ENCODE measurements at regions not wholly inside any gene's neighbourhood (a gene's known extent, or its start where the extent isn't known, plus 50 kb on each side); places are given as distances from the start of the nearest gene placed in this dataset.

- Histone ChIP-seq H3K36me3 (ENCODE audit: control insufficient read depth in 2 of 2, insufficient read depth in 2 of 2, low read length in 1 of 2) (no peaks in the 10 kb centered on the region), H3K27ac (ENCODE audit: low read depth in 2 of 2, low read length in 1 of 2) (no peak overlapping the region), H3K9me3 (ENCODE audit: control insufficient read depth in 2 of 2, insufficient read depth in 1 of 2, low read depth in 1 of 2, low read length in 1 of 2) (no peaks in the 10 kb centered on the region), H3K4me1 (ENCODE audit: control insufficient read depth in 2 of 2, insufficient read depth in 2 of 2, low read length in 1 of 2) (no peaks in the 10 kb centered on the region), H3K27me3 (ENCODE audit: control insufficient read depth in 1 of 2, insufficient read depth in 2 of 2, low read length in 2 of 2) (no peaks in the 10 kb centered on the region), H3K4me3 (ENCODE audit: low read depth in 1 of 2, low read length in 2 of 2) (no peak overlapping the region)
- 74 to 80% methylated on average over 1 of the region's 1 CpG for WGBS, 2 donors
Measured at GRCh38 chr5:160957312-160957861, 105.4 kb upstream of the ATP10B start.

- H3K4me3 ChIP-seq (ENCODE audit: low read depth in 1 of 2, low read length in 2 of 2): no peak overlapping the region
- no peaks in the 10 kb centered on the region for H3K36me3 ChIP-seq (ENCODE audit: control insufficient read depth in 2 of 2, insufficient read depth in 2 of 2, low read length in 1 of 2)
- WGBS, 2 donors: 72 to 87% methylated on average over 1 of the region's 1 CpG
- H3K4me1 ChIP-seq (ENCODE audit: control insufficient read depth in 2 of 2, insufficient read depth in 2 of 2, low read length in 1 of 2): no peaks in the 10 kb centered on the region
- no peak overlapping the region for H3K27ac ChIP-seq (ENCODE audit: low read depth in 2 of 2, low read length in 1 of 2)
- H3K27me3 ChIP-seq (ENCODE audit: control insufficient read depth in 1 of 2, insufficient read depth in 2 of 2, low read length in 2 of 2): no peaks in the 10 kb centered on the region
- no peaks in the 10 kb centered on the region for H3K9me3 ChIP-seq (ENCODE audit: control insufficient read depth in 2 of 2, insufficient read depth in 1 of 2, low read depth in 1 of 2, low read length in 1 of 2)
Measured at GRCh38 chr5:160956051-160956450, 104.0 kb upstream of the ATP10B start.

DNA sequence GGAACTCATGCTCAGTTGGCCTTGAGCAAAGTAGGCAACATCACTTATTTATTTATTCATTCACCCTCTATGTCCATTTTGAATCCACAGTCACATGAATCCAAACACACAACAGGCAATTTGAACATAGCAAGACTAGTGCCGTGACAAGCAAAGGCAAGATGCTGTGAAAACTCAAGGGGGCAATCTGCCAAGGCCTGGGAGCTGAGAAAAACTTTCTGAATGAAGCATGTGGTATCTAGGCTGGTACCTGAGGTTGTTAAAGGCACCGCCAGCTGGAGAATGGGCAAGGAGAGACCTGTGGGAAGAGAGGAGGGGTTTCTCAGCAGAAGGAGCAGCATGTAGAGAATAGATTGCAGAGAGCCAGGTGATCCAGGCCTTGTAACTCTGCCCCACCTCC, 98.3 kb upstream of the ATP10B start:
- WGBS, 2 donors: 45 to 48% methylated on average over 2 of the region's 2 CpGs
- Histone ChIP-seq H3K9me3 (ENCODE audit: control insufficient read depth in 2 of 2, insufficient read depth in 1 of 2, low read depth in 1 of 2, low read length in 1 of 2) (no peaks in the 10 kb centered on the region), H3K36me3 (ENCODE audit: control insufficient read depth in 2 of 2, insufficient read depth in 2 of 2, low read length in 1 of 2) (no peaks in the 10 kb centered on the region), H3K27ac (ENCODE audit: low read depth in 2 of 2, low read length in 1 of 2) (no peak overlapping the region), H3K4me1 (ENCODE audit: control insufficient read depth in 2 of 2, insufficient read depth in 2 of 2, low read length in 1 of 2) (no peaks in the 10 kb centered on the region), H3K27me3 (ENCODE audit: control insufficient read depth in 1 of 2, insufficient read depth in 2 of 2, low read length in 2 of 2) (no peaks in the 10 kb centered on the region), H3K4me3 (ENCODE audit: low read depth in 1 of 2, low read length in 2 of 2) (no peak overlapping the region)

GRCh38 chr5:160940725-160941124, 88.7 kb upstream of the ATP10B start:
- H3K27ac ChIP-seq (ENCODE audit: low read depth in 2 of 2, low read length in 1 of 2): no peak overlapping the region
- H3K9me3 ChIP-seq (ENCODE audit: control insufficient read depth in 2 of 2, insufficient read depth in 1 of 2, low read depth in 1 of 2, low read length in 1 of 2): no peaks in the 10 kb centered on the region
- 86 to 89% methylated on average over 5 of the region's 5 CpGs for WGBS, 2 donors
- H3K27me3 ChIP-seq (ENCODE audit: control insufficient read depth in 1 of 2, insufficient read depth in 2 of 2, low read length in 2 of 2): no peaks in the 10 kb centered on the region
- no peaks in the 10 kb centered on the region for H3K36me3 ChIP-seq (ENCODE audit: control insufficient read depth in 2 of 2, insufficient read depth in 2 of 2, low read length in 1 of 2)
- H3K4me1 ChIP-seq (ENCODE audit: control insufficient read depth in 2 of 2, insufficient read depth in 2 of 2, low read length in 1 of 2): peaks cover 0 to 6% of the 10 kb centered on the region in 2 donors
- no peak overlapping the region for H3K4me3 ChIP-seq (ENCODE audit: low read depth in 1 of 2, low read length in 2 of 2)

GRCh38 chr5:160938532-160938931, 86.5 kb upstream of the ATP10B start:
- H3K27me3 ChIP-seq (ENCODE audit: control insufficient read depth in 1 of 2, insufficient read depth in 2 of 2, low read length in 2 of 2): no peaks in the 10 kb centered on the region
- H3K27ac ChIP-seq (ENCODE audit: low read depth in 2 of 2, low read length in 1 of 2): peak overlapping the region; percentile 39 to 81
- peaks cover 0 to 6% of the 10 kb centered on the region in 2 donors for H3K4me1 ChIP-seq (ENCODE audit: control insufficient read depth in 2 of 2, insufficient read depth in 2 of 2, low read length in 1 of 2)
- no peaks in the 10 kb centered on the region for H3K36me3 ChIP-seq (ENCODE audit: control insufficient read depth in 2 of 2, insufficient read depth in 2 of 2, low read length in 1 of 2)
- no peak overlapping the region for H3K4me3 ChIP-seq (ENCODE audit: low read depth in 1 of 2, low read length in 2 of 2)
- H3K9me3 ChIP-seq (ENCODE audit: control insufficient read depth in 2 of 2, insufficient read depth in 1 of 2, low read depth in 1 of 2, low read length in 1 of 2): no peaks in the 10 kb centered on the region
- WGBS, 2 donors: 38 to 47% methylated on average over 4 of the region's 4 CpGs

GRCh38 chr5:160937570-160937969, 85.6 kb upstream of the ATP10B start:
- Histone ChIP-seq H3K27me3 (ENCODE audit: control insufficient read depth in 1 of 2, insufficient read depth in 2 of 2, low read length in 2 of 2) (no peaks in the 10 kb centered on the region), H3K36me3 (ENCODE audit: control insufficient read depth in 2 of 2, insufficient read depth in 2 of 2, low read length in 1 of 2) (no peaks in the 10 kb centered on the region), H3K4me3 (ENCODE audit: low read depth in 1 of 2, low read length in 2 of 2) (no peak overlapping the region), H3K4me1 (ENCODE audit: control insufficient read depth in 2 of 2, insufficient read depth in 2 of 2, low read length in 1 of 2) (peaks cover 0 to 11% of the 10 kb centered on the region in 2 donors), H3K27ac (ENCODE audit: low read depth in 2 of 2, low read length in 1 of 2) (no peak overlapping the region), H3K9me3 (ENCODE audit: control insufficient read depth in 2 of 2, insufficient read depth in 1 of 2, low read depth in 1 of 2, low read length in 1 of 2) (no peaks in the 10 kb centered on the region)
- 81 to 82% methylated on average over 6 of the region's 6 CpGs for WGBS, 2 donors

- WGBS, 2 donors: 91 to 94% methylated on average over 5 of the region's 5 CpGs
- Histone ChIP-seq H3K4me1 (ENCODE audit: control insufficient read depth in 2 of 2, insufficient read depth in 2 of 2, low read length in 1 of 2) (peaks cover 0 to 11% of the 10 kb centered on the region in 2 donors), H3K4me3 (ENCODE audit: low read depth in 1 of 2, low read length in 2 of 2) (no peak overlapping the region), H3K27me3 (ENCODE audit: control insufficient read depth in 1 of 2, insufficient read depth in 2 of 2, low read length in 2 of 2) (no peaks in the 10 kb centered on the region), H3K9me3 (ENCODE audit: control insufficient read depth in 2 of 2, insufficient read depth in 1 of 2, low read depth in 1 of 2, low read length in 1 of 2) (no peaks in the 10 kb centered on the region), H3K27ac (ENCODE audit: low read depth in 2 of 2, low read length in 1 of 2) (no peak overlapping the region), H3K36me3 (ENCODE audit: control insufficient read depth in 2 of 2, insufficient read depth in 2 of 2, low read length in 1 of 2) (no peaks in the 10 kb centered on the region)
Measured at GRCh38 chr5:160935776-160936175, 83.8 kb upstream of the ATP10B start.

- Histone ChIP-seq H3K27ac (ENCODE audit: low read depth in 2 of 2, low read length in 1 of 2) (no peak overlapping the region), H3K27me3 (ENCODE audit: control insufficient read depth in 1 of 2, insufficient read depth in 2 of 2, low read length in 2 of 2) (no peaks in the 10 kb centered on the region), H3K36me3 (ENCODE audit: control insufficient read depth in 2 of 2, insufficient read depth in 2 of 2, low read length in 1 of 2) (no peaks in the 10 kb centered on the region), H3K4me1 (ENCODE audit: control insufficient read depth in 2 of 2, insufficient read depth in 2 of 2, low read length in 1 of 2) (peaks cover 0 to 12% of the 10 kb centered on the region in 2 donors), H3K9me3 (ENCODE audit: control insufficient read depth in 2 of 2, insufficient read depth in 1 of 2, low read depth in 1 of 2, low read length in 1 of 2) (no peaks in the 10 kb centered on the region), H3K4me3 (ENCODE audit: low read depth in 1 of 2, low read length in 2 of 2) (no peak overlapping the region)
- WGBS, 2 donors: 77 to 81% methylated on average over 2 of the region's 2 CpGs
Measured at GRCh38 chr5:160931283-160931682, 79.3 kb upstream of the ATP10B start.

GRCh38 chr5:160930406-160930805, 78.4 kb upstream of the ATP10B start:
- Histone ChIP-seq H3K4me3 (ENCODE audit: low read depth in 1 of 2, low read length in 2 of 2) (no peak overlapping the region), H3K9me3 (ENCODE audit: control insufficient read depth in 2 of 2, insufficient read depth in 1 of 2, low read depth in 1 of 2, low read length in 1 of 2) (no peaks in the 10 kb centered on the region), H3K36me3 (ENCODE audit: control insufficient read depth in 2 of 2, insufficient read depth in 2 of 2, low read length in 1 of 2) (no peaks in the 10 kb centered on the region), H3K27me3 (ENCODE audit: control insufficient read depth in 1 of 2, insufficient read depth in 2 of 2, low read length in 2 of 2) (no peaks in the 10 kb centered on the region), H3K27ac (ENCODE audit: low read depth in 2 of 2, low read length in 1 of 2) (no peak overlapping the region), H3K4me1 (ENCODE audit: control insufficient read depth in 2 of 2, insufficient read depth in 2 of 2, low read length in 1 of 2) (peaks cover 0 to 12% of the 10 kb centered on the region in 2 donors)
- 31 to 33% methylated on average over 1 of the region's 1 CpG for WGBS, 2 donors

- H3K9me3 ChIP-seq (ENCODE audit: control insufficient read depth in 2 of 2, insufficient read depth in 1 of 2, low read depth in 1 of 2, low read length in 1 of 2): no peaks in the 10 kb centered on the region
- H3K27me3 ChIP-seq (ENCODE audit: control insufficient read depth in 1 of 2, insufficient read depth in 2 of 2, low read length in 2 of 2): no peaks in the 10 kb centered on the region
- WGBS, 2 donors: 84 to 87% methylated on average over 3 of the region's 3 CpGs
- H3K4me1 ChIP-seq (ENCODE audit: control insufficient read depth in 2 of 2, insufficient read depth in 2 of 2, low read length in 1 of 2): peaks cover 0 to 12% of the 10 kb centered on the region in 2 donors
- no peaks in the 10 kb centered on the region for H3K36me3 ChIP-seq (ENCODE audit: control insufficient read depth in 2 of 2, insufficient read depth in 2 of 2, low read length in 1 of 2)
- H3K27ac ChIP-seq (ENCODE audit: low read depth in 2 of 2, low read length in 1 of 2): no peak overlapping the region
- H3K4me3 ChIP-seq (ENCODE audit: low read depth in 1 of 2, low read length in 2 of 2): no peak overlapping the region
Measured at GRCh38 chr5:160929906-160930305, 77.9 kb upstream of the ATP10B start.
